Astrocyte (in vitro differentiated cells and primary cell): ENCODE measurements at regions not wholly inside any gene's neighbourhood (a gene's known extent, or its start where the extent isn't known, plus 50 kb on each side); places are given as distances from the start of the nearest gene placed in this dataset.

Experiments used
- DNase-seq: peaks from one replicate; pipeline ENCODE4 v3.0.0-alpha.2; 2010; ENCODE audit warnings: low read depth
- FAIRE-seq: peaks from 2 replicates; lab custom pipeline; 2011; peaks lifted over from hg19 to GRCh38; lab: Jason Lieb, UNC
- H2AFZ ChIP-seq: 2 replicates; pipeline ENCODE4 v1.6.0; 2012; ENCODE audit warnings: low read depth, low read length, inconsistent platforms
- H3K27ac ChIP-seq: 2 replicates; pipeline ENCODE4 v1.5.1; 2011; ENCODE audit warnings: low read depth, low read length, inconsistent platforms
- H3K27me3 ChIP-seq: 2 replicates; pipeline ENCODE4 v1.6.0; 2011; ENCODE audit warnings: low read length, inconsistent platforms; ENCODE audit not compliant: insufficient read depth
- H3K36me3 ChIP-seq: 2 replicates; pipeline ENCODE4 v1.5.1; 2011; ENCODE audit warnings: low read length, inconsistent platforms; ENCODE audit not compliant: insufficient read depth
- H3K4me1 ChIP-seq: 2 replicates; pipeline ENCODE4 v1.5.1; 2011; ENCODE audit warnings: low read length, inconsistent platforms; ENCODE audit not compliant: insufficient read depth
- H3K4me2 ChIP-seq: 2 replicates; pipeline ENCODE4 v1.6.0; 2012; ENCODE audit warnings: low read length, inconsistent platforms
- H3K4me3 ChIP-seq: 2 replicates; pipeline ENCODE4 v1.5.1; 2011; ENCODE audit warnings: low read depth, mild to moderate bottlenecking, low read length, inconsistent platforms; ENCODE audit not compliant: insufficient read depth
- H3K79me2 ChIP-seq: 2 replicates; pipeline ENCODE4 v1.6.0; 2012; ENCODE audit warnings: mild to moderate bottlenecking, low read length, inconsistent platforms; ENCODE audit not compliant: insufficient read depth
- H3K9ac ChIP-seq: 2 replicates; pipeline ENCODE4 v1.6.0; 2012; ENCODE audit warnings: mild to moderate bottlenecking, low read length, inconsistent platforms
- H3K9me3 ChIP-seq: 2 replicates; pipeline ENCODE4 v1.5.1; 2012; ENCODE audit warnings: low read depth, mild to moderate bottlenecking, low read length, inconsistent platforms; ENCODE audit not compliant: insufficient read depth
- H4K20me1 ChIP-seq: 2 replicates; pipeline ENCODE4 v1.6.0; 2012; ENCODE audit warnings: low read length, inconsistent platforms; ENCODE audit not compliant: insufficient read depth
- H3K27ac Mint-ChIP-seq: one replicate; pipeline ENCODE4 v1.8.0; 2021; ENCODE audit warnings: mild to moderate bottlenecking, mixed read lengths; ENCODE audit not compliant: unreplicated experiment
- H3K27me3 Mint-ChIP-seq: one replicate; pipeline ENCODE4 v1.8.0; 2021; ENCODE audit warnings: low read depth, mixed read lengths; ENCODE audit not compliant: unreplicated experiment
- H3K36me3 Mint-ChIP-seq: one replicate; pipeline ENCODE4 v1.8.0; 2021; ENCODE audit warnings: low read depth, mixed read lengths; ENCODE audit not compliant: unreplicated experiment
- H3K4me1 Mint-ChIP-seq: one replicate; pipeline ENCODE4 v1.8.0; 2021; ENCODE audit warnings: low read depth, mixed read lengths; ENCODE audit not compliant: unreplicated experiment
- H3K4me3 Mint-ChIP-seq: one replicate; pipeline ENCODE4 v1.8.0; 2021; ENCODE audit warnings: mild to moderate bottlenecking, moderate library complexity, mixed read lengths; ENCODE audit not compliant: unreplicated experiment
- H3K9me3 Mint-ChIP-seq: one replicate; pipeline ENCODE4 v1.8.0; 2021; ENCODE audit warnings: mild to moderate bottlenecking, mixed read lengths; ENCODE audit not compliant: unreplicated experiment
- CTCF ChIP-seq: IDR thresholded peaks from 2 replicates; pipeline ENCODE4 v1.5.1; 2011; ENCODE audit warnings: low read depth, mild to moderate bottlenecking, inconsistent platforms, low read length, moderate library complexity; ENCODE audit not compliant: insufficient read depth
- EZH2 ChIP-seq: IDR thresholded peaks from 2 replicates; pipeline ENCODE4 v1.6.1; 2012; ENCODE audit warnings: mild to moderate bottlenecking, low read length, inconsistent platforms; ENCODE audit not compliant: insufficient read depth

GRCh38 chrX:6377103-6377764 lies 148.6 kb upstream of the NLGN4X start:
- H3K4me2 ChIP-seq, result no peak overlapping the region
- H3K9me3 ChIP-seq, result no peaks in the 10 kb centered on the region
- no peaks in the 10 kb centered on the region for H3K4me1 Mint-ChIP-seq
- H3K79me2 ChIP-seq, result no peaks in the 10 kb centered on the region
- H2AFZ ChIP-seq, result no peak overlapping the region
- no peaks in the 10 kb centered on the region for H3K27me3 ChIP-seq
- no peak overlapping the region for H3K4me3 ChIP-seq
- H3K27me3 Mint-ChIP-seq, result no peaks in the 10 kb centered on the region
- no peaks in the 10 kb centered on the region for H3K36me3 ChIP-seq
- FAIRE-seq (no peak), DNase-seq (no peak)
- no peak overlapping the region for H3K4me3 Mint-ChIP-seq
- no peaks in the 10 kb centered on the region for H3K9me3 Mint-ChIP-seq
- TF ChIP-seq CTCF (no peak), EZH2 (no peak)
- no peaks in the 10 kb centered on the region for H4K20me1 ChIP-seq
- no peak overlapping the region for H3K27ac Mint-ChIP-seq
- H3K36me3 Mint-ChIP-seq, result no peaks in the 10 kb centered on the region
- no peak overlapping the region for H3K9ac ChIP-seq
- no peak overlapping the region for H3K27ac ChIP-seq
- no peaks in the 10 kb centered on the region for H3K4me1 ChIP-seq

- H3K4me2 ChIP-seq, result no peak overlapping the region
- no peak overlapping the region for H3K27ac Mint-ChIP-seq
- no peak overlapping the region for H3K4me3 Mint-ChIP-seq
- H3K27me3 Mint-ChIP-seq, result no peaks in the 10 kb centered on the region
- FAIRE-seq, result no peak
- H3K9me3 ChIP-seq, result no peaks in the 10 kb centered on the region
- H3K4me1 ChIP-seq, result no peaks in the 10 kb centered on the region
- no peaks in the 10 kb centered on the region for H3K36me3 ChIP-seq
- H3K4me3 ChIP-seq, result no peak overlapping the region
- no peaks in the 10 kb centered on the region for H3K27me3 ChIP-seq
- no peak overlapping the region for H2AFZ ChIP-seq
- TF ChIP-seq EZH2, result no peak
- TF ChIP-seq CTCF, result no peak
- H3K9ac ChIP-seq, result no peak overlapping the region
- H3K9me3 Mint-ChIP-seq, result no peaks in the 10 kb centered on the region
- no peak overlapping the region for H3K27ac ChIP-seq
- no peaks in the 10 kb centered on the region for H3K4me1 Mint-ChIP-seq
- no peaks in the 10 kb centered on the region for H3K36me3 Mint-ChIP-seq
- no peaks in the 10 kb centered on the region for H4K20me1 ChIP-seq
- H3K79me2 ChIP-seq, result no peaks in the 10 kb centered on the region
- no peak for DNase-seq
These were observed 145.9 kb upstream of the NLGN4X start for GRCh38 chrX:6374556-6374955.

GRCh38 chrX:6372981-6373380 lies 144.3 kb upstream of the NLGN4X start:
- FAIRE-seq, result peak; percentile 77

More at GRCh38 chrX:6372981-6373380, 144.3 kb upstream of the NLGN4X start:
- DNase-seq, result no peak
- Histone ChIP-seq H4K20me1 (no peaks in the 10 kb centered on the region), H3K27me3 (no peaks in the 10 kb centered on the region), H3K4me2 (no peak overlapping the region), H3K9ac (no peak overlapping the region), H2AFZ (no peak overlapping the region), H3K4me1 (no peaks in the 10 kb centered on the region), H3K36me3 (no peaks in the 10 kb centered on the region), H3K79me2 (no peaks in the 10 kb centered on the region), H3K27ac (no peak overlapping the region), H3K9me3 (no peaks in the 10 kb centered on the region), H3K4me3 (no peak overlapping the region)
- no peak for TF ChIP-seq CTCF
- TF ChIP-seq EZH2, result no peak
- H3K4me3 Mint-ChIP-seq, result no peak overlapping the region
- no peaks in the 10 kb centered on the region for H3K9me3 Mint-ChIP-seq
- H3K4me1 Mint-ChIP-seq, result no peaks in the 10 kb centered on the region
- no peak overlapping the region for H3K27ac Mint-ChIP-seq
- H3K36me3 Mint-ChIP-seq, result no peaks in the 10 kb centered on the region
- H3K27me3 Mint-ChIP-seq, result no peaks in the 10 kb centered on the region
